HL-60 (cell line): ENCODE measurements at regions not wholly inside any gene's neighbourhood (a gene's known extent, or its start where the extent isn't known, plus 50 kb on each side); places are given as distances from the start of the nearest gene placed in this dataset.

Experiments used
- DNase-seq, 2 experiments: peaks; one replicate each; pipeline ENCODE4 v3.0.0-alpha.2; 2010 to 2020; ENCODE audit warnings: low read depth in 1 of 2, low spot score in 1 of 2
- H3K27ac ChIP-seq: fragments of 250-450 bp; sonication (Bioruptor Pico); replicated peaks from 2 replicates; pipeline ENCODE4 v1.5.1; 2020; ENCODE audit warnings: mild to moderate bottlenecking, moderate library complexity
- H3K27me3 ChIP-seq: fragments of 250-450 bp; sonication (Bioruptor Pico); 2 replicates; pipeline ENCODE4 v1.5.1; 2021; ENCODE audit warnings: mild to moderate bottlenecking, moderate library complexity; ENCODE audit not compliant: insufficient read depth, poor library complexity, severe bottlenecking
- H3K4me3 ChIP-seq: replicated peaks from 2 replicates; pipeline ENCODE4 v1.5.1; 2011; ENCODE audit warnings: mild to moderate bottlenecking, control low read depth, low read length; ENCODE audit not compliant: insufficient read depth
- CTCF ChIP-seq: IDR thresholded peaks from one replicate; pipeline ENCODE4 v1.5.1; 2011; ENCODE audit warnings: low read length, control low read depth, inconsistent platforms; ENCODE audit not compliant: insufficient read depth
- GABPA ChIP-seq: IDR thresholded peaks from 2 replicates; pipeline ENCODE4 v1.6.1; 2012; ENCODE audit warnings: low read depth
- POLR2AphosphoS5 ChIP-seq: IDR thresholded peaks from 2 replicates; pipeline ENCODE4 v1.6.1; 2012; ENCODE audit warnings: low read depth
- REST ChIP-seq: IDR thresholded peaks from 2 replicates; pipeline ENCODE4 v1.6.1; 2012; ENCODE audit warnings: low read depth; ENCODE audit not compliant: insufficient replicate concordance
- SPI1 ChIP-seq: IDR thresholded peaks from 2 replicates; pipeline ENCODE4 v1.6.1; 2012; ENCODE audit warnings: low read depth, mild to moderate bottlenecking, borderline replicate concordance

GRCh38 chr21:34213959-34214358, 140.6 kb downstream of the MRPS6 start:
- no peaks in the 10 kb centered on the region for H3K27me3 ChIP-seq
- no peak for DNase-seq
- no peak overlapping the region for H3K4me3 ChIP-seq
- no peak overlapping the region for H3K27ac ChIP-seq
- no peak for TF ChIP-seq CTCF
- TF ChIP-seq REST = no peak
- no peak for TF ChIP-seq SPI1
- no peak for TF ChIP-seq POLR2AphosphoS5
- TF ChIP-seq GABPA = no peak

- H3K27me3 ChIP-seq = no peaks in the 10 kb centered on the region
- H3K4me3 ChIP-seq = no peak overlapping the region
- DNase-seq = no peak
- TF ChIP-seq GABPA = no peak
- no peak for TF ChIP-seq REST
- TF ChIP-seq POLR2AphosphoS5 = no peak
- no peak for TF ChIP-seq CTCF
- TF ChIP-seq SPI1 = no peak
- H3K27ac ChIP-seq = no peak overlapping the region
Measured at GRCh38 chr21:34215501-34215900, 142.1 kb downstream of the MRPS6 start.

GRCh38 chr21:34215911-34216717, 142.7 kb downstream of the MRPS6 start:
- TF ChIP-seq SPI1 (no peak), GABPA (no peak), REST (no peak), CTCF (no peak), POLR2AphosphoS5 (no peak)
- H3K4me3 ChIP-seq = no peak overlapping the region
- no peak for DNase-seq
- no peak overlapping the region for H3K27ac ChIP-seq
- H3K27me3 ChIP-seq = no peaks in the 10 kb centered on the region
